Trophoblast cell (in vitro differentiated cells and primary cell): ENCODE measurements at regions not wholly inside any gene's neighbourhood (a gene's known extent, or its start where the extent isn't known, plus 50 kb on each side); places are given as distances from the start of the nearest gene placed in this dataset.

Experiments
- DNase-seq, 2 donors: peaks; one replicate each; pipeline ENCODE4 v3.0.0-alpha.2; 2016
- H2AFZ ChIP-seq: 2 replicates; pipeline ENCODE4 v1.6.1; 2013; ENCODE audit warnings: low read length, moderate library complexity, mild to moderate bottlenecking; ENCODE audit not compliant: insufficient read depth, poor library complexity
- H2AK5ac ChIP-seq: 2 replicates; pipeline ENCODE4 v1.6.1; 2013; ENCODE audit warnings: mild to moderate bottlenecking, low read length
- H2BK120ac ChIP-seq: 2 replicates; pipeline ENCODE4 v1.6.1; 2013; ENCODE audit warnings: low read length, mild to moderate bottlenecking, moderate library complexity; ENCODE audit not compliant: insufficient read depth, poor library complexity
- H2BK12ac ChIP-seq: 2 replicates; pipeline ENCODE4 v1.6.1; 2013; ENCODE audit warnings: mild to moderate bottlenecking, low read length, moderate library complexity
- H2BK5ac ChIP-seq: 2 replicates; pipeline ENCODE4 v1.6.1; 2013; ENCODE audit warnings: low read length, low read depth, moderate library complexity, mild to moderate bottlenecking; ENCODE audit not compliant: poor library complexity
- H3K14ac ChIP-seq: 2 replicates; pipeline ENCODE4 v1.6.1; 2013; ENCODE audit warnings: mild to moderate bottlenecking, low read length
- H3K18ac ChIP-seq: 2 replicates; pipeline ENCODE4 v1.6.1; 2013; ENCODE audit warnings: mild to moderate bottlenecking, low read length
- H3K23ac ChIP-seq: 2 replicates; pipeline ENCODE4 v1.6.1; 2013; ENCODE audit warnings: low read length
- H3K27ac ChIP-seq: 2 replicates; pipeline ENCODE4 v1.5.1; 2013; ENCODE audit warnings: low read depth, mild to moderate bottlenecking, inconsistent platforms, low read length, moderate library complexity
- H3K27me3 ChIP-seq: 2 replicates; pipeline ENCODE4 v1.6.1; 2013; ENCODE audit warnings: inconsistent platforms, mild to moderate bottlenecking, low read length, moderate library complexity; ENCODE audit not compliant: insufficient read depth
- H3K36me3 ChIP-seq, 2 experiments: 1 replicate in 1 of 2; 2 replicates in 1 of 2; pipeline ENCODE4 v1.6.1; 2013; ENCODE audit warnings: low read length in 2 of 2, mild to moderate bottlenecking in 2 of 2, moderate library complexity in 1 of 2; ENCODE audit not compliant: insufficient read depth in 2 of 2, control insufficient read depth in 1 of 2
- H3K4ac ChIP-seq: 2 replicates; pipeline ENCODE4 v1.6.1; 2013; ENCODE audit warnings: low read depth, mild to moderate bottlenecking, low read length, moderate library complexity
- H3K4me1 ChIP-seq, 2 experiments: 1 replicate in 1 of 2; 2 replicates in 1 of 2; pipeline ENCODE4 v1.6.1; 2013; ENCODE audit warnings: low read length in 2 of 2, mild to moderate bottlenecking in 2 of 2, moderate library complexity in 1 of 2; ENCODE audit not compliant: insufficient read depth in 2 of 2, control insufficient read depth in 1 of 2
- H3K4me2 ChIP-seq: 2 replicates; pipeline ENCODE4 v1.6.1; 2013; ENCODE audit warnings: inconsistent platforms, mild to moderate bottlenecking, low read length, moderate library complexity
- H3K4me3 ChIP-seq: 2 replicates; pipeline ENCODE4 v1.5.1; 2013; ENCODE audit warnings: mild to moderate bottlenecking, low read depth, low read length, inconsistent platforms
- H3K79me1 ChIP-seq: one replicate; pipeline ENCODE4 v1.6.1; 2013; ENCODE audit warnings: low read length
- H3K79me2 ChIP-seq: 2 replicates; pipeline ENCODE4 v1.6.1; 2013; ENCODE audit warnings: low read length, mild to moderate bottlenecking; ENCODE audit not compliant: control insufficient read depth, insufficient read depth, poor library complexity
- H3K9ac ChIP-seq: 2 replicates; pipeline ENCODE4 v1.6.1; 2013; ENCODE audit warnings: mild to moderate bottlenecking, low read length
- H3K9me3 ChIP-seq: 2 replicates; pipeline ENCODE4 v1.6.1; 2013; ENCODE audit warnings: low read depth, mild to moderate bottlenecking, control low read depth, inconsistent platforms, low read length; ENCODE audit not compliant: insufficient read depth
- H4K12ac ChIP-seq: 2 replicates; pipeline ENCODE4 v1.6.1; 2013; ENCODE audit warnings: low read depth, mild to moderate bottlenecking, low read length, moderate library complexity
- H4K8ac ChIP-seq: 2 replicates; pipeline ENCODE4 v1.6.1; 2013; ENCODE audit warnings: low read depth, mild to moderate bottlenecking, low read length, moderate library complexity
- H4K91ac ChIP-seq: one replicate; pipeline ENCODE4 v1.6.1; 2013; ENCODE audit warnings: low read depth, mild to moderate bottlenecking, low read length, moderate library complexity
- WGBS: extraction: QIAGEN DNeasy Blood & Tissue Kit; methylation state at CpG from one replicate; pipeline ENCODE4 v1.1.7; 2013; ENCODE audit warnings: missing lambda C conversion rate; ENCODE audit not compliant: insufficient read length, insufficient coverage; ENCODE audit errors: extremely low coverage; 5-methylcytosine and 5-hydroxymethylcytosine counted together

GRCh38 chr7:55304018-55304762, 60.9 kb upstream of the LANCL2 start:
- no CpG with 5 or more reads among the region's 4 CpGs for WGBS
- no peak overlapping the region for H3K4me2 ChIP-seq
- H3K4me1 ChIP-seq: peaks cover 5 to 13% of the 10 kb centered on the region in 2 experiments

DNA sequence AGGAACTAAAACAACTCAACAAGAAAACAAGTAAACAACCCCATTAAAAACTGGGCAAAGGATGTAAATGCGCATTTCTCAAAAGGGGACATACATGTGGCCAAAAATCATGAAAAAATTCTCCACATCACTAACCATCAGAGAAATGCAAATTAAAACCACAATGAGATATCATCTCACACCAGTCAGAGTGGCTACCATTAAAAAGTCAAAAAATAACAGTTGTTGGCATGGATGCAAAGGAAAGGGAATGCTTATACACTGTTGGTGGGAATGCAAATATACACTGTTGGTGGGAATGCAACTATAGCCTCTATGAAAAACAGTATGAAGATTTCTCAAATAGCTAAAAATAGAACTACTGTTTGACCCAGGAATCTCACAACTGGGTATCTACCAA, 60.0 kb upstream of the LANCL2 start:
- no peak for DNase-seq
- Histone ChIP-seq H4K12ac (no peak overlapping the region), H3K4ac (no peak overlapping the region), H4K8ac (no peak overlapping the region), H3K23ac (no peak overlapping the region), H3K9ac (no peak overlapping the region), H3K79me1 (peaks cover 7% of the 10 kb centered on the region), H3K27ac (no peak overlapping the region), H3K4me2 (no peak overlapping the region), H2AFZ (no peak overlapping the region), H3K18ac (no peak overlapping the region), H2BK120ac (no peak overlapping the region), H3K9me3 (no peaks in the 10 kb centered on the region), H3K14ac (no peak overlapping the region), H3K4me1 (peaks cover 5 to 13% of the 10 kb centered on the region in 2 experiments), H3K79me2 (no peaks in the 10 kb centered on the region), H2BK5ac (no peak overlapping the region), H3K36me3 (no peaks in the 10 kb centered on the region), H3K27me3 (no peaks in the 10 kb centered on the region), H3K4me3 (no peak overlapping the region), H2AK5ac (no peak overlapping the region), H4K91ac (no peak overlapping the region), H2BK12ac (no peak overlapping the region)
- no CpG with 5 or more reads among the region's 1 CpG for WGBS

More at GRCh38 chr7:55304018-55304762, 60.9 kb upstream of the LANCL2 start:
- Histone ChIP-seq H3K14ac (no peak overlapping the region), H4K91ac (no peak overlapping the region), H3K4me3 (no peak overlapping the region), H2AK5ac (no peak overlapping the region), H4K12ac (no peak overlapping the region), H3K36me3 (no peaks in the 10 kb centered on the region), H2BK5ac (no peak overlapping the region), H3K27ac (no peak overlapping the region), H3K23ac (no peak overlapping the region), H3K18ac (no peak overlapping the region), H3K79me2 (no peaks in the 10 kb centered on the region), H3K9me3 (no peaks in the 10 kb centered on the region), H3K79me1 (peaks cover 7% of the 10 kb centered on the region), H3K27me3 (no peaks in the 10 kb centered on the region), H2BK12ac (no peak overlapping the region), H3K9ac (no peak overlapping the region), H2BK120ac (no peak overlapping the region), H2AFZ (no peak overlapping the region), H4K8ac (no peak overlapping the region), H3K4ac (no peak overlapping the region)
- DNase-seq: no peak

- H3K4me3 ChIP-seq: no peak overlapping the region
- H3K9me3 ChIP-seq: peaks cover 2% of the 10 kb centered on the region
- H4K91ac ChIP-seq: no peak overlapping the region
- no peak overlapping the region for H3K23ac ChIP-seq
- no peak overlapping the region for H2AK5ac ChIP-seq
- H3K27me3 ChIP-seq: no peaks in the 10 kb centered on the region
- no peak overlapping the region for H4K12ac ChIP-seq
- H2BK5ac ChIP-seq: no peak overlapping the region
- no peak overlapping the region for H3K27ac ChIP-seq
- H3K4me2 ChIP-seq: no peak overlapping the region
- H3K9ac ChIP-seq: no peak overlapping the region
- H3K36me3 ChIP-seq: no peaks in the 10 kb centered on the region
- DNase-seq: no peak
- H3K4me1 ChIP-seq: peaks cover 5 to 13% of the 10 kb centered on the region in 2 experiments
- no peak overlapping the region for H2BK120ac ChIP-seq
- H3K79me2 ChIP-seq: no peaks in the 10 kb centered on the region
- no peak overlapping the region for H3K18ac ChIP-seq
- no peak overlapping the region for H3K14ac ChIP-seq
- H2BK12ac ChIP-seq: no peak overlapping the region
- no peak overlapping the region for H3K4ac ChIP-seq
- WGBS: no CpG with 5 or more reads among the region's 3 CpGs
- H4K8ac ChIP-seq: no peak overlapping the region
- no peak overlapping the region for H2AFZ ChIP-seq
- H3K79me1 ChIP-seq: peaks cover 7% of the 10 kb centered on the region
Measured at GRCh38 chr7:55306331-55306730, 58.8 kb upstream of the LANCL2 start.

DNA sequence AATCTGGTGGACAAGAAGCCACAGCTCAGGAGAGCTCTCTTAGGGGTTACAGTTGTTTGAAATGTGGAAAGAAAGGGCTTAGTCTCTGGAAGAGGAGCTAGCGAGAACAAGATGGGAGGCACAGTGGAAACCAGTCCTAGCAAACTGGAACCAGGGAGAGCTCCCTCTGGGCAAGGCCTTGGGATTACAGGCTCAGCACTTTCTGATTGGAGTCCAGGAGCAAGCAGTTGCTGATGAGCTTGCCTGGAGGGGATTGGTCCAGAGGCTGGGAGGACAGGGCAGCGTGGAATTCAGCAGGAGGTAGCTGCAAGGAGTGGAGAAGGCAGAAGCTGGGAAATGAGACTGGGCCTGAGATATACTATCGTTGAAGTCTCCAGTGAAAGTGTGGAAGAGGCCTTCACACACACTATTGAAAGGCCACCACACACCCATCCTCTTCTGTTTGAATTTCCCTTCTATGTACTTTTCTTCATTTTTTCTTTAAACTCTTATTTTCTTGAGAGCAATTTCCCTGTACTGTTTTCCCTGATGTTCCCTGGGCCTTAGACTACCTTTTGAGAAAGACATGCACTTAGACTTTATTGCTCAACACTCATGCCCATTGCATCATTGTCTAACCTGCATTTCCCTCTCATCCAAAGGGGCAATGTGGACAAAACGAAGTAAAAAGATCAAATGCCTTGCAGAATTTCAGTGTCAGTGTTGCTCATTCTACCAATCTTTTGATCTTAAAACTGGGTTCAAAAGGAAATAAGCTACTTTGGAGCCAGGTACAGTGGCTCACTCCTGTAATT, 57.8 kb upstream of the LANCL2 start:
- H3K27me3 ChIP-seq: no peaks in the 10 kb centered on the region
- H3K4me3 ChIP-seq: no peak overlapping the region
- no peak overlapping the region for H2AK5ac ChIP-seq
- no peak overlapping the region for H3K18ac ChIP-seq
- H3K9me3 ChIP-seq: peaks cover 2% of the 10 kb centered on the region
- peak; percentile 67 to 92 for DNase-seq
- peak overlapping the region; percentile 62 for H2BK12ac ChIP-seq
- no peak overlapping the region for H2BK120ac ChIP-seq
- no peaks in the 10 kb centered on the region for H3K36me3 ChIP-seq
- peak overlapping the region; percentile 39 for H4K91ac ChIP-seq
- H2AFZ ChIP-seq: no peak overlapping the region
- H2BK5ac ChIP-seq: no peak overlapping the region
- no peaks in the 10 kb centered on the region for H3K79me2 ChIP-seq
- H4K8ac ChIP-seq: no peak overlapping the region
- WGBS: no CpG with 5 or more reads among the region's 4 CpGs
- H3K23ac ChIP-seq: no peak overlapping the region
- H3K4ac ChIP-seq: no peak overlapping the region
- H3K4me2 ChIP-seq: no peak overlapping the region
- H3K9ac ChIP-seq: no peak overlapping the region
- H3K14ac ChIP-seq: no peak overlapping the region
- H4K12ac ChIP-seq: no peak overlapping the region
- H3K79me1 ChIP-seq: peaks cover 7% of the 10 kb centered on the region
- peak overlapping the region; percentile 21 for H3K27ac ChIP-seq
- H3K4me1 ChIP-seq: peaks cover 5 to 13% of the 10 kb centered on the region in 2 experiments
